HL-60 (cell line): ENCODE measurements at regions not wholly inside any gene's neighbourhood (a gene's known extent, or its start where the extent isn't known, plus 50 kb on each side); places are given as distances from the start of the nearest gene placed in this dataset.

Experiments
- SPI1 ChIP-seq: IDR thresholded peaks from 2 replicates; pipeline ENCODE4 v1.6.1; 2012; ENCODE audit warnings: low read depth, mild to moderate bottlenecking, borderline replicate concordance
- TF ChIP-seq, protein P1 (sequence below): IDR thresholded peaks from one replicate; pipeline ENCODE4 v1.5.1; 2011; ENCODE audit warnings: low read length, control low read depth, inconsistent platforms; ENCODE audit not compliant: insufficient read depth

- TF ChIP-seq, protein P1, sequence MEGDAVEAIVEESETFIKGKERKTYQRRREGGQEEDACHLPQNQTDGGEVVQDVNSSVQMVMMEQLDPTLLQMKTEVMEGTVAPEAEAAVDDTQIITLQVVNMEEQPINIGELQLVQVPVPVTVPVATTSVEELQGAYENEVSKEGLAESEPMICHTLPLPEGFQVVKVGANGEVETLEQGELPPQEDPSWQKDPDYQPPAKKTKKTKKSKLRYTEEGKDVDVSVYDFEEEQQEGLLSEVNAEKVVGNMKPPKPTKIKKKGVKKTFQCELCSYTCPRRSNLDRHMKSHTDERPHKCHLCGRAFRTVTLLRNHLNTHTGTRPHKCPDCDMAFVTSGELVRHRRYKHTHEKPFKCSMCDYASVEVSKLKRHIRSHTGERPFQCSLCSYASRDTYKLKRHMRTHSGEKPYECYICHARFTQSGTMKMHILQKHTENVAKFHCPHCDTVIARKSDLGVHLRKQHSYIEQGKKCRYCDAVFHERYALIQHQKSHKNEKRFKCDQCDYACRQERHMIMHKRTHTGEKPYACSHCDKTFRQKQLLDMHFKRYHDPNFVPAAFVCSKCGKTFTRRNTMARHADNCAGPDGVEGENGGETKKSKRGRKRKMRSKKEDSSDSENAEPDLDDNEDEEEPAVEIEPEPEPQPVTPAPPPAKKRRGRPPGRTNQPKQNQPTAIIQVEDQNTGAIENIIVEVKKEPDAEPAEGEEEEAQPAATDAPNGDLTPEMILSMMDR: no peak
- no peak for TF ChIP-seq SPI1
Measured at GRCh38 chr20:11795071-11795615, 122.5 kb upstream of the BTBD3 start.
